BE2C (cell line): ENCODE measurements at regions not wholly inside any gene's neighbourhood (a gene's known extent, or its start where the extent isn't known, plus 50 kb on each side); places are given as distances from the start of the nearest gene placed in this dataset.

ENCODE experiments used
- DNase-seq: peaks from one replicate; pipeline ENCODE4 v3.0.0-alpha.2; 2020
- H3K27me3 ChIP-seq: fragments of 250-450 bp; sonication (Bioruptor Pico); 2 replicates; pipeline ENCODE4 v1.5.1; 2020; ENCODE audit warnings: mild to moderate bottlenecking
- H3K36me3 ChIP-seq: fragments of 250-450 bp; sonication (Bioruptor Pico); 2 replicates; pipeline ENCODE4 v1.5.1; 2020; ENCODE audit warnings: mild to moderate bottlenecking
- H3K4me1 ChIP-seq: fragments of 250-450 bp; sonication (Bioruptor Pico); 2 replicates; pipeline ENCODE4 v1.5.1; 2020
- H3K4me3 ChIP-seq: 2 replicates; pipeline ENCODE4 v1.5.1; 2011; ENCODE audit warnings: low read depth, low read length
- H3K9me3 ChIP-seq: fragments of 250-450 bp; sonication (Bioruptor Pico); 2 replicates; pipeline ENCODE4 v1.5.1; 2020
- CTCF ChIP-seq: IDR thresholded peaks from 2 replicates; pipeline ENCODE4 v1.5.1; 2012; ENCODE audit warnings: mild to moderate bottlenecking, low read depth, low read length

GRCh38 chr6:133623621-133624020 lies 265.3 kb upstream of the TCF21 start:
- H3K36me3 ChIP-seq: no peaks in the 10 kb centered on the region
- peaks cover 3% of the 10 kb centered on the region; the same call in 1 of the 2 replicates for H3K27me3 ChIP-seq
- H3K4me1 ChIP-seq: no peaks in the 10 kb centered on the region
- DNase-seq: no peak
- no peak overlapping the region for H3K4me3 ChIP-seq
- no peaks in the 10 kb centered on the region for H3K9me3 ChIP-seq
- TF ChIP-seq CTCF: no peak

GRCh38 chr6:133626096-133626666 lies 262.7 kb upstream of the TCF21 start:
- no peak for TF ChIP-seq CTCF
- Histone ChIP-seq H3K9me3 (no peaks in the 10 kb centered on the region), H3K27me3 (peaks cover 6% of the 10 kb centered on the region; the same call in 1 of the 2 replicates), H3K36me3 (no peaks in the 10 kb centered on the region), H3K4me1 (no peaks in the 10 kb centered on the region), H3K4me3 (no peak overlapping the region)
- DNase-seq: no peak

- Histone ChIP-seq H3K27me3 (peaks cover 11% of the 10 kb centered on the region), H3K9me3 (no peaks in the 10 kb centered on the region), H3K4me3 (no peak overlapping the region), H3K4me1 (no peaks in the 10 kb centered on the region), H3K36me3 (no peaks in the 10 kb centered on the region)
- TF ChIP-seq CTCF: no peak
- DNase-seq: no peak
Observed at GRCh38 chr6:133629970-133630369, 258.9 kb upstream of the TCF21 start.

- DNase-seq: no peak
- Histone ChIP-seq H3K27me3 (peaks cover 11% of the 10 kb centered on the region), H3K36me3 (no peaks in the 10 kb centered on the region), H3K9me3 (no peaks in the 10 kb centered on the region), H3K4me1 (no peaks in the 10 kb centered on the region), H3K4me3 (no peak overlapping the region)
- TF ChIP-seq CTCF: no peak
Observed at GRCh38 chr6:133630651-133631050, 258.3 kb upstream of the TCF21 start.

- DNase-seq: no peak
- Histone ChIP-seq H3K4me3 (no peak overlapping the region), H3K9me3 (no peaks in the 10 kb centered on the region), H3K36me3 (no peaks in the 10 kb centered on the region), H3K27me3 (peaks cover 11% of the 10 kb centered on the region), H3K4me1 (no peaks in the 10 kb centered on the region)
- no peak for TF ChIP-seq CTCF
Observed at GRCh38 chr6:133631421-133631820, 257.5 kb upstream of the TCF21 start.

GRCh38 chr6:133632206-133632605 lies 256.7 kb upstream of the TCF21 start:
- Histone ChIP-seq H3K4me3 (no peak overlapping the region), H3K27me3 (peaks cover 11% of the 10 kb centered on the region), H3K36me3 (no peaks in the 10 kb centered on the region), H3K9me3 (no peaks in the 10 kb centered on the region), H3K4me1 (no peaks in the 10 kb centered on the region)
- no peak for DNase-seq
- TF ChIP-seq CTCF: no peak
